SK-N-MC (cell line): ENCODE measurements at regions not wholly inside any gene's neighbourhood (a gene's known extent, or its start where the extent isn't known, plus 50 kb on each side); places are given as distances from the start of the nearest gene placed in this dataset.

Experiments used
- DNase-seq: peaks from one replicate; pipeline ENCODE4 v3.0.0-alpha.2; 2011; ENCODE audit warnings: low read depth, low spot score
- H3K27ac ChIP-seq: fragments of 200-600 bp; sonication (generic); 2 replicates; pipeline ENCODE4 v1.5.1; 2016; ENCODE audit warnings: mixed run types
- H3K36me3 ChIP-seq: fragments of 200-600 bp; sonication (generic); 2 replicates; pipeline ENCODE4 v1.6.1; 2017; ENCODE audit warnings: antibody characterized with exemption, low read length, mixed read lengths; ENCODE audit not compliant: insufficient read depth
- H3K4me3 ChIP-seq: fragments of 200-600 bp; sonication (generic); 2 replicates; pipeline ENCODE4 v1.5.1; 2016
- H3K9ac ChIP-seq: fragments of 200-600 bp; sonication (generic); 2 replicates; pipeline ENCODE4 v1.8.0; 2017; ENCODE audit warnings: mixed run types, mixed read lengths; ENCODE audit not compliant: insufficient read length
- H3K9me3 ChIP-seq: fragments of 200-600 bp; sonication (generic); 2 replicates; pipeline ENCODE4 v1.6.1; 2017; ENCODE audit warnings: low read depth, mild to moderate bottlenecking, antibody characterized with exemption, low read length, moderate library complexity, mixed read lengths
- EZH2 ChIP-seq: fragments of 200-600 bp; sonication (generic); IDR thresholded peaks from one replicate; pipeline ENCODE4 v1.6.1; 2017; ENCODE audit warnings: antibody characterized with exemption
- FOXP2 ChIP-seq: optimal IDR thresholded peaks from 2 replicates; pipeline ENCODE3; 2011; ENCODE audit warnings: mild to moderate bottlenecking, moderate library complexity; ENCODE audit not compliant: insufficient read depth; ENCODE audit errors: extremely low read length, control extremely low read depth
- POLR2AphosphoS5 ChIP-seq: IDR thresholded peaks from 2 replicates; pipeline ENCODE4 v1.6.1; 2012; ENCODE audit warnings: mild to moderate bottlenecking, low read depth, low read length, borderline replicate concordance

GRCh38 chr16:73546341-73546845 lies 498.5 kb upstream of the ZFHX3 start:
- TF ChIP-seq POLR2AphosphoS5: no peak
- TF ChIP-seq EZH2: no peak
- no peak for TF ChIP-seq FOXP2
- Histone ChIP-seq H3K36me3 (no peaks in the 10 kb centered on the region), H3K4me3 (no peak overlapping the region), H3K27ac (no peak overlapping the region), H3K9ac (no peak overlapping the region), H3K9me3 (no peaks in the 10 kb centered on the region)
- DNase-seq: no peak

- H3K4me3 ChIP-seq: no peak overlapping the region
- H3K9ac ChIP-seq: no peak overlapping the region
- TF ChIP-seq FOXP2 (no peak), EZH2 (no peak), POLR2AphosphoS5 (no peak)
- H3K27ac ChIP-seq: no peak overlapping the region
- DNase-seq: no peak
- H3K36me3 ChIP-seq: no peaks in the 10 kb centered on the region
- no peaks in the 10 kb centered on the region for H3K9me3 ChIP-seq
These were observed 497.8 kb upstream of the ZFHX3 start for GRCh38 chr16:73545755-73546154.

GRCh38 chr16:73545290-73545689 lies 497.4 kb upstream of the ZFHX3 start:
- H3K9me3 ChIP-seq: no peaks in the 10 kb centered on the region

GRCh38 chr16:73544826-73545225 lies 496.9 kb upstream of the ZFHX3 start:
- no peak for DNase-seq
- Histone ChIP-seq H3K4me3 (no peak overlapping the region), H3K9me3 (no peaks in the 10 kb centered on the region), H3K36me3 (no peaks in the 10 kb centered on the region), H3K9ac (no peak overlapping the region), H3K27ac (no peak overlapping the region)
- TF ChIP-seq FOXP2 (no peak), POLR2AphosphoS5 (no peak), EZH2 (no peak)

More at GRCh38 chr16:73545290-73545689, 497.4 kb upstream of the ZFHX3 start:
- H3K9ac ChIP-seq: no peak overlapping the region
- TF ChIP-seq EZH2 (no peak), FOXP2 (no peak), POLR2AphosphoS5 (no peak)
- no peaks in the 10 kb centered on the region for H3K36me3 ChIP-seq
- no peak overlapping the region for H3K27ac ChIP-seq
- H3K4me3 ChIP-seq: no peak overlapping the region
- no peak for DNase-seq

- TF ChIP-seq POLR2AphosphoS5: no peak
- TF ChIP-seq EZH2: no peak
- no peak for TF ChIP-seq FOXP2
- no peak overlapping the region for H3K4me3 ChIP-seq
- H3K9ac ChIP-seq: no peak overlapping the region
- no peaks in the 10 kb centered on the region for H3K9me3 ChIP-seq
- no peaks in the 10 kb centered on the region for H3K36me3 ChIP-seq
- no peak overlapping the region for H3K27ac ChIP-seq
- no peak for DNase-seq
These were observed 496.2 kb upstream of the ZFHX3 start for GRCh38 chr16:73543970-73544599.

GRCh38 chr16:73543331-73543969 lies 495.5 kb upstream of the ZFHX3 start:
- TF ChIP-seq POLR2AphosphoS5 (no peak), EZH2 (no peak), FOXP2 (no peak)
- Histone ChIP-seq H3K27ac (no peak overlapping the region), H3K36me3 (no peaks in the 10 kb centered on the region), H3K4me3 (no peak overlapping the region), H3K9me3 (no peaks in the 10 kb centered on the region), H3K9ac (no peak overlapping the region)
- DNase-seq: no peak

- Histone ChIP-seq H3K9ac (no peak overlapping the region), H3K36me3 (no peaks in the 10 kb centered on the region), H3K27ac (no peak overlapping the region), H3K4me3 (no peak overlapping the region), H3K9me3 (no peaks in the 10 kb centered on the region)
- TF ChIP-seq EZH2 (no peak), FOXP2 (no peak), POLR2AphosphoS5 (no peak)
- no peak for DNase-seq
These were observed 495.0 kb upstream of the ZFHX3 start for GRCh38 chr16:73542885-73543284.

- Histone ChIP-seq H3K27ac (no peak overlapping the region), H3K9ac (no peak overlapping the region), H3K36me3 (no peaks in the 10 kb centered on the region), H3K4me3 (no peak overlapping the region), H3K9me3 (no peaks in the 10 kb centered on the region)
- no peak for DNase-seq
- no peak for TF ChIP-seq FOXP2
- no peak for TF ChIP-seq POLR2AphosphoS5
- TF ChIP-seq EZH2: no peak
These were observed 490.0 kb upstream of the ZFHX3 start for GRCh38 chr16:73537921-73538320.
